ENCODE measurements at regions not wholly inside any gene's neighbourhood (a gene's known extent, or its start where the extent isn't known, plus 50 kb on each side); places are given as distances from the start of the nearest gene placed in this dataset.

GRCh38 chr4:36502350-36502749, 220.9 kb downstream of the DTHD1 start:
- no peak for DNase-seq (ENCODE audit: low spot score)
- in situ Hi-C loops (cut with MboI; ENCODE audit: low pct_unique_long_range_greater_than_20kb, low sequenced_read_pairs, unreplicated experiment): no loop called here
- no peak for TF ChIP-seq CTCF (IDR thresholded peaks at IDR 0.05; ENCODE audit: extremely low read depth, insufficient read depth, missing control alignments)

DNA sequence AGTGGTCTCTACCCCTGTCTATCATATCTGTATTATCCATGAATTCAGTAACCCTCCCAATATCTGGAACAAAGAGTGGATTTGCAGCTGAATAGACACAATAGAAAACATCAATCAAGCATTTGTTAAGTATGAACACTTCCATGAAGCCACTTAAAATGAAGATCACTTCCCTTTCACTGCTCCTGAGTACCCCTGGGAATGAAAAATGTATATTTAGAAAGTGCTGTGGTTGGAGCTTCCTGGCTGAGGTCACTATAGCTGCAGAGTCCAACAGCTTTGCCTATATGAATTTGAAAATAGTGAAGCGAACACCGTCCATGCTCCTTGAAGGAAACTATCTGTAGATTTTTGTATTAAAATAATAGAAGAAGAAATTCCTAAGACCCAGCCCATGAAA, 227.0 kb downstream of the DTHD1 start:
- TF ChIP-seq CTCF (IDR thresholded peaks at IDR 0.05; ENCODE audit: extremely low read depth, insufficient read depth, missing control alignments): no peak
- DNase-seq (ENCODE audit: low spot score): no peak
- in situ Hi-C loops (cut with MboI; ENCODE audit: low pct_unique_long_range_greater_than_20kb, low sequenced_read_pairs, unreplicated experiment): no loop called here

- TF ChIP-seq CTCF (IDR thresholded peaks at IDR 0.05; ENCODE audit: extremely low read depth, insufficient read depth, missing control alignments): no peak
- in situ Hi-C loops (cut with MboI; ENCODE audit: low pct_unique_long_range_greater_than_20kb, low sequenced_read_pairs, unreplicated experiment): no loop called here
- DNase-seq (ENCODE audit: low spot score): no peak
Measured at GRCh38 chr4:36509845-36510244, 228.4 kb downstream of the DTHD1 start.

DNA sequence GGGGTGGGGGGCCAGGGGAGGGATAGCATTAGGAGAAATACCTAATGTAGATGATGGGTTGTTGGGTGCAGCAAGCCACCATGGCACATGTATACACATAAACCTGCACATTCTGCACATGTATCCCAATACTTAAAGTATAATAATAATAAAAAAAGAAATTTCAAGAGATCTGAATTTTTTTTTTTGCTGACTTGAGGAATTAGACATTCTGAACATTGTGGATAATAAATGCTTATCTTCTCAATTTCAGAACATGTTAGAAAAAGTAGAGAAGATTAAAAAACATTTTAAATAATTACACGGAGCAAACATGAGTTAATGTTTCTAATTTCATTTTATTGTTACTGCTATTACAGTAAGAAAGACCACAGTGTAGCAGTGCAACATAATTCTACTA, 230.4 kb downstream of the DTHD1 start:
- in situ Hi-C loops (cut with MboI; ENCODE audit: low pct_unique_long_range_greater_than_20kb, low sequenced_read_pairs, unreplicated experiment): no loop called here
- DNase-seq (ENCODE audit: low spot score): no peak
- no peak for TF ChIP-seq CTCF (IDR thresholded peaks at IDR 0.05; ENCODE audit: extremely low read depth, insufficient read depth, missing control alignments)

DNA sequence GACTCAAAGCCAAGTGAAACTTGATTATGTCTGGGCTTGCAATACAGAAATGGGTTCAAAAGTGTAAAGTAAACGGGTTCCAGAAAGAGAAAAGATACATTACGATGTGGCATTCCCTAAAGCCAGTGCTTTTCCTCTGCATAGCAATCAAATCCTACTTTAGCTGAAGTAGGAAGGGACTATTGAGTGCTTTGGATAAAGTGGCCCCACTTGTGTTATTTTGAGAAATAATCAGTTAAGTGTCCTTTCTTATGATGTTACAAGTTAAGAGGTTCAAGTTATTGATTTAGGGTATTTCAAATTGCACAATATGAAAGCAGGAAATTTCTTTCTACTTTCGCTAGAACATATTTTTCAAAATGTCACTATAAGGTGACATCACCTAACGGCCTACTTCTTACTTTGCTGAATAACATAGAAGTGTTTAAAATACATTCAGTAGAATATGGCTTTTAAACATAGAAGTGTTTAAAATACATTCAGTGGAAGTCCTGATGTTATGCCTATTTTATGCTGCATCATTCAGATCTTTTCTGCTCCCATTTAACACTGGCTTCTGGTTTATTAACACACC, 235.2 kb downstream of the DTHD1 start:
- in situ Hi-C loops (cut with MboI; ENCODE audit: low pct_unique_long_range_greater_than_20kb, low sequenced_read_pairs, unreplicated experiment): no loop called here
- TF ChIP-seq CTCF (IDR thresholded peaks at IDR 0.05; ENCODE audit: extremely low read depth, insufficient read depth, missing control alignments): no peak
- DNase-seq (ENCODE audit: low spot score): no peak

GRCh38 chr4:36523182-36523581, 241.8 kb downstream of the DTHD1 start:
- DNase-seq (ENCODE audit: low spot score): no peak
- no peak for TF ChIP-seq CTCF (IDR thresholded peaks at IDR 0.05; ENCODE audit: extremely low read depth, insufficient read depth, missing control alignments)
- in situ Hi-C loops (cut with MboI; ENCODE audit: low pct_unique_long_range_greater_than_20kb, low sequenced_read_pairs, unreplicated experiment): no loop called here
